Nephron progenitor cell (in vitro differentiated cells): ENCODE measurements at regions not wholly inside any gene's neighbourhood (a gene's known extent, or its start where the extent isn't known, plus 50 kb on each side); places are given as distances from the start of the nearest gene placed in this dataset.

Experiments
- DNase-seq: peaks from one replicate; pipeline ENCODE4 v3.0.0; 2021
- H3K27ac Mint-ChIP-seq: 2 replicates; pipeline ENCODE4 v1.8.0; 2021; ENCODE audit warnings: mild to moderate bottlenecking, moderate library complexity, mixed read lengths
- H3K27me3 Mint-ChIP-seq: 2 replicates; pipeline ENCODE4 v1.8.0; 2021; ENCODE audit warnings: mild to moderate bottlenecking, low read depth, mixed read lengths; ENCODE audit not compliant: poor library complexity
- H3K36me3 Mint-ChIP-seq: 2 replicates; pipeline ENCODE4 v1.8.0; 2021; ENCODE audit warnings: low read depth, mixed read lengths
- H3K4me1 Mint-ChIP-seq: 2 replicates; pipeline ENCODE4 v1.8.0; 2021; ENCODE audit warnings: mixed read lengths
- H3K4me3 Mint-ChIP-seq: 2 replicates; pipeline ENCODE4 v1.8.0; 2021; ENCODE audit warnings: mild to moderate bottlenecking, moderate library complexity, mixed read lengths
- H3K9me3 Mint-ChIP-seq: 2 replicates; pipeline ENCODE4 v1.8.0; 2021; ENCODE audit warnings: mild to moderate bottlenecking, moderate library complexity, mixed read lengths
- TF ChIP-seq, protein P1 (sequence below): fragments of 200-600 bp; sonication (generic); IDR thresholded peaks from 2 replicates; pipeline ENCODE4 v1.5.0; 2021; ENCODE audit warnings: antibody characterized with exemption

DNA sequence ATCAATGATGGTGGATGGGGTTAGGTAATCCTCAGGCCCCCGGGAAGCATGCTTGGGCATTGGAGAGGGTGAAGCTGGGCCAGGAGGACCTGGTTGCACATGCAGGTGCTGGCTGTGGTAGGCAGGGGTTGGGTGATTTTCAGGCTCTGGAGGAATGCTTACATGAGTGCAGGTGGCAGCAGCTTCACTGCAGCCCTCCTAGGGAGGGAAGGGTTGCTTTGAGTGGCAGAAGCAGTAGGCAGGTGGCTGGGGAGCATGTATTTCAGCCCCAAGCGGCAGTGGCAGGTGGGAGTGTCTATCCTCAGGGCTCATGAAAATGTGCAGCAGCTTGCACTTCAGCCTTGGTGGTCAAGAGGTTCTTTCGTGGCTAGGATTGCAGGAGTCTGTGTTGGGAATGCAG, 230.0 kb upstream of the CTNNB1 start:
- TF ChIP-seq, protein P1, sequence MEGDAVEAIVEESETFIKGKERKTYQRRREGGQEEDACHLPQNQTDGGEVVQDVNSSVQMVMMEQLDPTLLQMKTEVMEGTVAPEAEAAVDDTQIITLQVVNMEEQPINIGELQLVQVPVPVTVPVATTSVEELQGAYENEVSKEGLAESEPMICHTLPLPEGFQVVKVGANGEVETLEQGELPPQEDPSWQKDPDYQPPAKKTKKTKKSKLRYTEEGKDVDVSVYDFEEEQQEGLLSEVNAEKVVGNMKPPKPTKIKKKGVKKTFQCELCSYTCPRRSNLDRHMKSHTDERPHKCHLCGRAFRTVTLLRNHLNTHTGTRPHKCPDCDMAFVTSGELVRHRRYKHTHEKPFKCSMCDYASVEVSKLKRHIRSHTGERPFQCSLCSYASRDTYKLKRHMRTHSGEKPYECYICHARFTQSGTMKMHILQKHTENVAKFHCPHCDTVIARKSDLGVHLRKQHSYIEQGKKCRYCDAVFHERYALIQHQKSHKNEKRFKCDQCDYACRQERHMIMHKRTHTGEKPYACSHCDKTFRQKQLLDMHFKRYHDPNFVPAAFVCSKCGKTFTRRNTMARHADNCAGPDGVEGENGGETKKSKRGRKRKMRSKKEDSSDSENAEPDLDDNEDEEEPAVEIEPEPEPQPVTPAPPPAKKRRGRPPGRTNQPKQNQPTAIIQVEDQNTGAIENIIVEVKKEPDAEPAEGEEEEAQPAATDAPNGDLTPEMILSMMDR, result no peak

DNA sequence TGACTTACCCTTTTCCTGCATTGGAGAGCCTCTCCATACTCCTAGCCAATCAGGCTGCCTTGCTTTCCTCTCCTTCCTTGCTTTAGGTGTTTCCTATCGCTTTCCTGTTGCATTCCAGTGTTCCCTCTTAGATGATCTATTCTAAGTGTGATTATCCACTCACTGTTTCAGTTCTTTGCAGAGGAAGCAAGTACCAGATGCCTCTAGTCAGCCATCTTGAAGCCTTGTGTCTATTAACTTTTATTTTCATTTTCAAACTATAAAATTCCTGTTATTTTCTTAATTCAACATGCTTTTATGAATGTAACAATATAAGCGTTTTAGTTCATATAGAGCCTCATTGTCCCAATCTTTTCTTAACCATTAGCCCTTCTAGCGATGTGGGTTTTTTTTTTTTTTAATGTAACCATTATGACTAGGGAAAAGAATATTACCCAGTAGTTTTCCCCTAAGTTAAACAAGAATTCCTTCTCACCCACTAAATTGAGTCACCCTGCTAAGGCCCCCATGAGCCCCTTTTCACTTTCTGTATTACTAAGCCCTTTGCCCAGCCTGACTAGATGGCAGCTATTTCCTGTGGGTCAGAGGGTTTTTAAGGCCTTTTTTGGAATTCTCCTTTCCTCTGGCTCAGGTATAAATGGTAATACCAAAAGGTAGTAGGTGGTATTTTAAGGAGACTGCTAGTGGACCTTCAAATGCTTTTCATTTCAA, 229.4 kb upstream of the CTNNB1 start:
- Mint-ChIP-seq H3K27ac (no peak overlapping the region), H3K27me3 (no peaks in the 10 kb centered on the region), H3K36me3 (peaks cover 5% of the 10 kb centered on the region), H3K4me3 (no peak overlapping the region), H3K4me1 (no peaks in the 10 kb centered on the region), H3K9me3 (peaks cover 15% of the 10 kb centered on the region)
- TF ChIP-seq, protein P1, result no peak
- DNase-seq, result no peak

More for the DNA sequence above, 230.0 kb upstream of the CTNNB1 start:
- Mint-ChIP-seq H3K4me3 (no peak overlapping the region), H3K36me3 (peaks cover 5% of the 10 kb centered on the region), H3K4me1 (no peaks in the 10 kb centered on the region), H3K27me3 (no peaks in the 10 kb centered on the region), H3K27ac (no peak overlapping the region), H3K9me3 (peaks cover 20% of the 10 kb centered on the region)
- no peak for DNase-seq

DNA sequence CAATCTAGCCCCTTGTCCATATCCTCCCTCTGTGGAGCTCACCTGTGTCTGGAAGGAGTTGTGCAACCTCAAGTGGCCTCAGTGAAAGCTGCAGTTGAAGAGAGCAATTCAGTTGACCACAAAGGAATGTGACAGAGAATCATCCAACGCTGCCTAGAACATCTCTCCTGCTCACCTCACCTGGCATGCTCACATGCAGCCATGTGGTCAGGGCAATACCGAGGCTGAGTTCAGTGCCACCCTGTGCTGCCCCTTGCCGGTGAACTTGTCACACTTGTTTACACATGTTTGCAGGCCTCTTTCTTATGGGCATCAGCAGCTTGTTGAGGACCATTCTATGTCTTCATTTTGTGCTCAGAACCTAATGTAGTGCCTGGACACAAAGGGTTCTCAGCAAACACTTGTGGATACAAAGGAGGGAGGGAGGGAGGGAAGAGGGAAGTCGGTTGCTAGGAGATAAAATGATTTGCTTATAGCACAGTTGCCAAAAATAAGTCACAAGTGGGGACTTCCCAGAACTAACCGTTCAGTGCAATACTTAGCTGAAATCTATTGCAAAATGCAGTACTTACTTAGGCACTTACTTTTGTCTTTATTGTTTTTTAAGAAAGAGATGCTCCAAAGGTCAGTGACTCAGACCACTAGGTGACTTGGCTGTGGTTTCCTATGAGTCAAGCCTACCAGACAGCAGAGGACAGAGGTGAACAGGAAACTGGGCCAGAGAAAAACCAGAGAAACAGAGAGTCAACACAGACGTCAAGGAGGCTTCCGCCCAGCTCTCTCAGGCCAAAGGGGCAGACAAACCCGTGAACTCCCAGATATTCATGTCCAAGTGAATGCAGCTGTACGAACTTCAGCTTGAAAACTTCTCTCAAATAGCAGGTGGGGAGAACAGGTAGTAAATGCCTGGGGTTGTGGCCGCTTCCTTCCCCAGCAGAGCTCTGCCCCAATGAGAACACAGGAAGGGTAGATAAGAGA, 227.8 kb upstream of the CTNNB1 start:
- no peak for DNase-seq
- H3K4me3 Mint-ChIP-seq, result no peak overlapping the region

DNA sequence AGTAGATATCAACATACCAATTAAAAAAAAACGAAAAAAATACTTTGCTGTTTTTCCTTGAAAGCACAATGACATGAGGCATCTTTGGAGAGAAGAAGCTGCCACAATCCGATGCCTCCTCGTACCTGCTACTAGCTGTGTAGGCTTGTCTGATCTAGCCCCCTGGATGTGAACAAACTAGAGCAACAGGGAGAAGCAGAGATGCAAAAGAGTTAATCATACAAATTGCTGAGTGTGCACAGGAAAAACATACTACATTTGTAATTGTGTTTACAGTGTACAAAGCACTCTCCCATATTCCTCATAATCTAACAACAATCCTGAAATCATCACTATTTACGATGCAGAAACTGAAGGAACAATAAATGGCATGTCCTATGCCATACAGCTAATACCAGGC, 227.0 kb upstream of the CTNNB1 start:
- no peak overlapping the region for H3K27ac Mint-ChIP-seq
- TF ChIP-seq, protein P1, result no peak
- no peaks in the 10 kb centered on the region for H3K36me3 Mint-ChIP-seq
- no peak overlapping the region for H3K4me3 Mint-ChIP-seq
- H3K9me3 Mint-ChIP-seq, result no peaks in the 10 kb centered on the region
- H3K27me3 Mint-ChIP-seq, result no peaks in the 10 kb centered on the region
- no peaks in the 10 kb centered on the region for H3K4me1 Mint-ChIP-seq
- DNase-seq, result no peak

More for the DNA sequence above, 227.8 kb upstream of the CTNNB1 start:
- peaks cover under 1% of the 10 kb centered on the region for H3K36me3 Mint-ChIP-seq
- no peaks in the 10 kb centered on the region for H3K4me1 Mint-ChIP-seq
- peaks cover 3% of the 10 kb centered on the region for H3K9me3 Mint-ChIP-seq
- TF ChIP-seq, protein P1, result no peak
- no peak overlapping the region for H3K27ac Mint-ChIP-seq
- no peaks in the 10 kb centered on the region for H3K27me3 Mint-ChIP-seq

DNA sequence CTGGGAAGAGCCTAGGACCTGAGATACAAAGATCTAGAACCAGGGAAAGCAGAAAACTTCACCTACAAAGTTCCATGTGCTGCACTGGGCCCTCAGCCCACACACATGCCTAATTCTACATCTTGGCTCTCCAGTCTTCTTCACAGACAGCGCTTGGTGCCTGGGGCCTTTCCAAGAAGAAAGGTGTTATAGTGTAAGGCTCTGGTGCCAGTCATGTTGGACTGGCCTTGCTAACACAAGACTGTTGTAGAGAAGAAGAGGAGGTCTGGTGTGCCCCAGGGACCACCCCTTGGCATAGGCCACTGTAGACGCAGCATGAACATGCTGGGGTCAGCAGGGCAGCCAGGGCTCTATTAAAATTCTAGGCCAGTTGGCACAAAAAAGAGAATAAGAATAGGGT, 226.2 kb upstream of the CTNNB1 start:
- H3K36me3 Mint-ChIP-seq, result no peaks in the 10 kb centered on the region
- no peak overlapping the region for H3K4me3 Mint-ChIP-seq
- no peak for DNase-seq
- TF ChIP-seq, protein P1, result no peak
- H3K27me3 Mint-ChIP-seq, result no peaks in the 10 kb centered on the region
- no peak overlapping the region for H3K27ac Mint-ChIP-seq
- no peaks in the 10 kb centered on the region for H3K4me1 Mint-ChIP-seq
- H3K9me3 Mint-ChIP-seq, result no peaks in the 10 kb centered on the region
